ENCODE measurements at regions not wholly inside any gene's neighbourhood (a gene's known extent, or its start where the extent isn't known, plus 50 kb on each side); places are given as distances from the start of the nearest gene placed in this dataset.

DNA sequence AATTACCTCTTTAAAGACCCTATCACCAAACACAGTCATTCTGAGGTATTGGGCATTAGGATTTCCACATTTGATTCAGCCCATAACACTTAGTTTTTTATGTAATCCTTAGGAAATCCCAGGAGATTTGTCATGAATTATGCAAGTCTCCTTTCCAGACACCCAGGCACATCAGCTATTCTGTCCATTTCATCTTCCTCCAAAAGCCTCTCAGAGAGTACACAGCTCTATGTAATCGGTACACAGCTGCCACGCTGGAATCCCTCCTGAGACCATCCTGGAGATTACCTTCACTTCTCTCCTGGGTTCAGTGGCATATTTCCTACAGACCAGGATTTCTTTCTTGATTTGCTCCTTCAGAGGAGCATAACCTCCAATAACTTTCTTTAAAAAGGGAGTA is 2309.8 kb upstream of the WWC1 start:
- no peaks in the 10 kb centered on the region for H3K4me1 ChIP-seq (ENCODE audit: control insufficient read depth in 1 of 2, insufficient read depth in 2 of 2, low read length in 2 of 2)
- no peaks in the 10 kb centered on the region for H3K9me3 ChIP-seq (ENCODE audit: control insufficient read depth in 1 of 2, low read length in 2 of 2)
- H3K27me3 ChIP-seq (ENCODE audit: low read depth, low read length): no peaks in the 10 kb centered on the region
- H3K36me3 ChIP-seq (ENCODE audit: control insufficient read depth in 1 of 2, insufficient read depth in 2 of 2, low read length in 2 of 2): no peaks in the 10 kb centered on the region
- H3K27ac ChIP-seq (ENCODE audit: low read length): no peak overlapping the region
- no peak overlapping the region for H3K4me3 ChIP-seq (ENCODE audit: low read depth in 1 of 2, low read length in 2 of 2)

DNA sequence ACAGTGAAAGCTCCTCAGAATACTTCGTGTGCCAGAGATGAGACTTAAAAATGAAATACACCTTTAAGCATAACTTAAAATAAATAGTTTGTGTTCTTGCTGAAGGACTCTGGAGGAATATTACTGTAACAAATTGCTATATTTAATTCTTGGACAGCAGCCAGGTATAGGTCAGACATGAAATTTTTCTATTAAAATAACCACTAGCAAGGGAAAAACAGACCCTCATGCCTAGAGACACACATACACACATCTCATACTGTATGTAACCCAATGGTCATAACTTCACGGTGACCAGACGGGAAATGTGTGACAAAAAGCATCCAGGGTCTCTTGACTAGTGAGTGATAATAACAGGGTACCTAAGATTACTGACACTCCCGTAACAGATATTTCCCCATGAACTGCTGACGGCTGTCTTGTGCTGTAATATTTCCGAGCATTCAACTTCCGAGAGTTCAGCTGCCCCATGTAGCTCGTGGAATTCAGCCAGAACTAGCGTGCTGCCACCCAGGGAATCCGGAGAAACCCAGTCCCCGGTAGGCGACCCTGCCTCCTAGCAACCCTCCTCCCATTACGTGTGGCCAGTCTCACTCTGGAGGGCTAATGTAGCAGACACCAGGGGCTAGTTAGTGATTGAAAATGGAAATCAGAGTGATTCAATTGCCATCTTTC is 2295.1 kb upstream of the WWC1 start:
- no peak overlapping the region for H3K27ac ChIP-seq (ENCODE audit: low read length)
- H3K4me3 ChIP-seq (ENCODE audit: low read depth in 1 of 2, low read length in 2 of 2): peak overlapping the region in 1 of 2 donors; percentile 33
- H3K9me3 ChIP-seq (ENCODE audit: control insufficient read depth in 1 of 2, low read length in 2 of 2): no peaks in the 10 kb centered on the region
- no peaks in the 10 kb centered on the region for H3K36me3 ChIP-seq (ENCODE audit: control insufficient read depth in 1 of 2, insufficient read depth in 2 of 2, low read length in 2 of 2)
- no peaks in the 10 kb centered on the region for H3K27me3 ChIP-seq (ENCODE audit: low read depth, low read length)
- no peaks in the 10 kb centered on the region for H3K4me1 ChIP-seq (ENCODE audit: control insufficient read depth in 1 of 2, insufficient read depth in 2 of 2, low read length in 2 of 2)

DNA sequence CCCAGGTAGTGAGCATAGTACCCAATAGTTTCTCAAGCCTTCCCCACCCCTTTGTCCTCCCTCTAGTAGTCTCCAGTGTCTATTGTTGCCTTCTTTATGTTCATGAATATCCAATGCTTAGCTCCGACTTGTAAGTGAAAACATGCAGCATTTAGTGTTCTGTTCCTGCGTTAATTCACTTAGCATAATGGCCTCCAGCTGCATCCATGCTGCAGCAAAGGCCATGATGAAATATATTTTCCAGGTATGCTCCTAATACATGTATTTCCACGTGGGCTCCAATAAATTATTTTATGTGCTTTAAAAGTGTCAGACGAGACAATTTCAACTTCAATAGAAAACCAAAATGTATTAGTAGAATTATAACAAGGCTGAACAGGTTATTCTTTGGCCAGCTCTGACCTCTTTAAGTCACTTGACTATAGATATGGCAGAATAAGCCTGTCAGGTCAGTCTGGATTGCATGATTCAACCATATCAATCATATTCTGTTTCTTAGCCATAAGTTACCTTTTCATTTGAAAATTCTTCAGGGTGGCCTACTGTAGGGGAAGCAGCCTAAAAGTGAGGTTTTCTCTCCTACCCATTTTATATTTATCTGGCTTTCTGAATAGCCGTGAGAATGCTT is 2291.6 kb upstream of the WWC1 start:
- no peaks in the 10 kb centered on the region for H3K36me3 ChIP-seq (ENCODE audit: control insufficient read depth in 1 of 2, insufficient read depth in 2 of 2, low read length in 2 of 2)
- H3K27ac ChIP-seq (ENCODE audit: low read length): no peak overlapping the region

DNA sequence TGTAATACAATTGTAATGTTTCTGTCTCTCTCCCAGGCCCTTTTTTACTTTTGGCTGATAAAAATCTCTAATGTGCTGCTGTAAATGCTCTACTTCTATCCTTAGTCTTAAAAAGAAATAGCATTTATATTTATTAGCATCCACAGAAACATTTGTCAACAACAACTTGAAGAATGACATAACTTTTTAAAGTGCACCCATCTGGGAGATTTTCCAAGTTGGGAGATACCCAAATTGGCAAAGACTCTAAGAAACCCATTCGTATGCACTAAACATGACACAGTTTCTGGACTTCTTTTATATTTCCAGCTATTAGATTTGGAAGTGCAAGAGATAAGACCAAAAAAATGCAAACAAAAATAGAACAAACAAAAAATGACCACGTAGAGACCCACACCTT is 2287.4 kb upstream of the WWC1 start:
- H3K27ac ChIP-seq (ENCODE audit: low read length): no peak overlapping the region
- H3K4me3 ChIP-seq (ENCODE audit: low read depth in 1 of 2, low read length in 2 of 2): no peak overlapping the region
- no peaks in the 10 kb centered on the region for H3K36me3 ChIP-seq (ENCODE audit: control insufficient read depth in 1 of 2, insufficient read depth in 2 of 2, low read length in 2 of 2)
- H3K9me3 ChIP-seq (ENCODE audit: control insufficient read depth in 1 of 2, low read length in 2 of 2): no peaks in the 10 kb centered on the region
- H3K27me3 ChIP-seq (ENCODE audit: low read depth, low read length): no peaks in the 10 kb centered on the region
- no peaks in the 10 kb centered on the region for H3K4me1 ChIP-seq (ENCODE audit: control insufficient read depth in 1 of 2, insufficient read depth in 2 of 2, low read length in 2 of 2)

More for the DNA sequence above, 2291.6 kb upstream of the WWC1 start:
- no peaks in the 10 kb centered on the region for H3K27me3 ChIP-seq (ENCODE audit: low read depth, low read length)
- no peaks in the 10 kb centered on the region for H3K9me3 ChIP-seq (ENCODE audit: control insufficient read depth in 1 of 2, low read length in 2 of 2)
- no peaks in the 10 kb centered on the region for H3K4me1 ChIP-seq (ENCODE audit: control insufficient read depth in 1 of 2, insufficient read depth in 2 of 2, low read length in 2 of 2)
- no peak overlapping the region for H3K4me3 ChIP-seq (ENCODE audit: low read depth in 1 of 2, low read length in 2 of 2)

DNA sequence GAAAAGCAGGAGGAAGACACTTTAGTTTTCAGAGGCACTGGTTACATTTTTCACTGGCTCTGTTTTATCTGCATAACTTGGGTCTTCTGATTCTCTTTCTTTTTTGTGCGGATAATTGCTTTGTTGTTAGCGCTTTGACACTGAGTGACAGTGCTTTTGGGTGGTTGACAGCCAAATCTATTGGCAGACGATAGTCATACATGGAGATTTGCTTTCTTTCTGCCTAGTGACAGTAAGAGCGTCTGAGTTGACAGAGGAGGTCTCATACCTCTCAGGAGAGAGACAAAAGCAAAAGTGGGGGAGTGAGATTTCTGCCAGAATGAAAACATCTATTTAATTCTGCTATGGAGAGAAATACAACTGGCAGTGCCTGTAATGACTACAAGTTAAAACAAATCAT is 2278.0 kb upstream of the WWC1 start:
- Histone ChIP-seq H3K9me3 (ENCODE audit: control insufficient read depth in 1 of 2, low read length in 2 of 2) (no peaks in the 10 kb centered on the region), H3K27me3 (ENCODE audit: low read depth, low read length) (no peaks in the 10 kb centered on the region), H3K36me3 (ENCODE audit: control insufficient read depth in 1 of 2, insufficient read depth in 2 of 2, low read length in 2 of 2) (no peaks in the 10 kb centered on the region), H3K4me1 (ENCODE audit: control insufficient read depth in 1 of 2, insufficient read depth in 2 of 2, low read length in 2 of 2) (no peaks in the 10 kb centered on the region), H3K4me3 (ENCODE audit: low read depth in 1 of 2, low read length in 2 of 2) (no peak overlapping the region), H3K27ac (ENCODE audit: low read length) (no peak overlapping the region)

DNA sequence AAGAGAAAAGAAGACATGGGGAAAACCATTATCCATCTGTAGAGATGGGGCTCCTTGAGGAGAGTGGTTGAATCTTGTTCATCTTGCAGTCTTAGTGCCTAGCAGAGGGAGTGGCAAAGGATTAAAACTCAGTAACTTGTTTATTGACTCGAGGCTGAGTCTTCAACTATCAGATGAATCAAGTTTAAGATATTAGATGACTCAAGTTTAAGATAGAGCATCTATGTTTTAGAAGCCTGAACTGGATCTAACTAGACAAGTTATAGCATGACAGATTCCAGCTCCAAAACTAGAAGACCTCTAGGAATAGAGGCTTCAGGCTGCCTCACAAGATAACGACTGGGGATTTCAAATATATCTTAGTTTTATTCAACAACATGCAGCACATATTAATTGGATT is 2277.2 kb upstream of the WWC1 start:
- no peak overlapping the region for H3K4me3 ChIP-seq (ENCODE audit: low read depth in 1 of 2, low read length in 2 of 2)
- no peak overlapping the region for H3K27ac ChIP-seq (ENCODE audit: low read length)
- no peaks in the 10 kb centered on the region for H3K36me3 ChIP-seq (ENCODE audit: control insufficient read depth in 1 of 2, insufficient read depth in 2 of 2, low read length in 2 of 2)
- no peaks in the 10 kb centered on the region for H3K9me3 ChIP-seq (ENCODE audit: control insufficient read depth in 1 of 2, low read length in 2 of 2)
- H3K4me1 ChIP-seq (ENCODE audit: control insufficient read depth in 1 of 2, insufficient read depth in 2 of 2, low read length in 2 of 2): no peaks in the 10 kb centered on the region
- no peaks in the 10 kb centered on the region for H3K27me3 ChIP-seq (ENCODE audit: low read depth, low read length)

DNA sequence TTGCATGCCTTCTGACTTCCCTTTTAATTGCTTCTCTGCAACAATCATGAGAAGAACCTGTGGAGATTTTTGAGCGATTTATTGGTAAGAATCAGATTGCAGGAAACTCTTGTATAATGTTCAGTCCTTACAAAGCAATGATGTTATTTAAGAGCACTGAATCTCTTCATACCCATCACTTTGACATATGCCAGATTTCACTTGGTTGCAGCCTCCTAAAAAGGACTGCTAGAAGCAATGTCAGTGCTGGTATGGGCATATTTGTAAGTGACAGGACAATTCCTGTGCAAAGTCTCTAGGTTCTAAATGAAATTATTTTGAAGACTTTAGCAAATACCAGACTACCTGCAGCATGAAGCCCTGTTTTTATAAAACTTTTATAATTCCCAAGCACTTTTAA is 2272.7 kb upstream of the WWC1 start:
- Histone ChIP-seq H3K9me3 (ENCODE audit: control insufficient read depth in 1 of 2, low read length in 2 of 2) (no peaks in the 10 kb centered on the region), H3K4me3 (ENCODE audit: low read depth in 1 of 2, low read length in 2 of 2) (no peak overlapping the region), H3K4me1 (ENCODE audit: control insufficient read depth in 1 of 2, insufficient read depth in 2 of 2, low read length in 2 of 2) (no peaks in the 10 kb centered on the region), H3K27ac (ENCODE audit: low read length) (no peak overlapping the region), H3K36me3 (ENCODE audit: control insufficient read depth in 1 of 2, insufficient read depth in 2 of 2, low read length in 2 of 2) (no peaks in the 10 kb centered on the region), H3K27me3 (ENCODE audit: low read depth, low read length) (no peaks in the 10 kb centered on the region)

DNA sequence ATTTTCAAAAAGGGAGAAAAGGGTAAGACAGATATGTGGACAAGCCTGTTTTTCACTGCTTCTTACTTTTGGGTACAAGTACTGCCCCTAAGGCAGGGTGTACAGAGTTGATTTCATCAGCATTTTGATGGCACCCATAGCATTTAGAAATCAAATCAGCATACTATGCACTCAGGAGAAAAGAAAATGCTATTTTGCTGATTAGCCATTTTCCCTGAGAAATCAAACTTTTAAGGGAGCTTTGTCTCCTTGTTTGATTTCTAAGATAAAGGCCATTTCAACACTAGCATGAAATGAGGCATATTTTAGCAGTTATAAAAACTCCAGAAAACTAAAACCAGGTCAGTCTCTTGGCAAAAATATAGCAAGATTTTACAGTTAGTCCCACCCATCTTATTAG is 2269.4 kb upstream of the WWC1 start:
- Histone ChIP-seq H3K4me1 (ENCODE audit: control insufficient read depth in 1 of 2, insufficient read depth in 2 of 2, low read length in 2 of 2) (no peaks in the 10 kb centered on the region), H3K9me3 (ENCODE audit: control insufficient read depth in 1 of 2, low read length in 2 of 2) (no peaks in the 10 kb centered on the region), H3K27ac (ENCODE audit: low read length) (no peak overlapping the region), H3K4me3 (ENCODE audit: low read depth in 1 of 2, low read length in 2 of 2) (no peak overlapping the region), H3K36me3 (ENCODE audit: control insufficient read depth in 1 of 2, insufficient read depth in 2 of 2, low read length in 2 of 2) (no peaks in the 10 kb centered on the region), H3K27me3 (ENCODE audit: low read depth, low read length) (no peaks in the 10 kb centered on the region)

DNA sequence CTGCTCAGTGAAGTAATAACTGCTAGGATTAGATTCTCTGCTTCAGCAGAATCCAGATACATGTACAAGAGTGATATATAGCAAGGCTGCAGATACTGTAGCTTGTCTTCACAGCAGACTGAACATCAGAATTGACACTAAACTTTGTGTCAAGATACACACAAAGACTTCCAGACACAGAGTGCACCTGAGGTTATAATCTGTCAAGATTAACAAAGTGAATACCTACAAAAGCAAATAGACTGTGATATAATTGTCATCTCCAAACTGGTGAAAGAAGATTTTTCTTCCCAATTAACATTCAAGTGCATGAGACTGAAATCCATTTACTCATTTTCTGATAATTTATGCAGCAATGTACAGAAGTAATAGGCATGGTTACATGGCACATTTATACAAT is 2266.5 kb upstream of the WWC1 start:
- H3K4me3 ChIP-seq (ENCODE audit: low read depth in 1 of 2, low read length in 2 of 2): no peak overlapping the region
- no peaks in the 10 kb centered on the region for H3K36me3 ChIP-seq (ENCODE audit: control insufficient read depth in 1 of 2, insufficient read depth in 2 of 2, low read length in 2 of 2)
- no peaks in the 10 kb centered on the region for H3K4me1 ChIP-seq (ENCODE audit: control insufficient read depth in 1 of 2, insufficient read depth in 2 of 2, low read length in 2 of 2)
- H3K9me3 ChIP-seq (ENCODE audit: control insufficient read depth in 1 of 2, low read length in 2 of 2): no peaks in the 10 kb centered on the region
- H3K27me3 ChIP-seq (ENCODE audit: low read depth, low read length): no peaks in the 10 kb centered on the region
- no peak overlapping the region for H3K27ac ChIP-seq (ENCODE audit: low read length)

DNA sequence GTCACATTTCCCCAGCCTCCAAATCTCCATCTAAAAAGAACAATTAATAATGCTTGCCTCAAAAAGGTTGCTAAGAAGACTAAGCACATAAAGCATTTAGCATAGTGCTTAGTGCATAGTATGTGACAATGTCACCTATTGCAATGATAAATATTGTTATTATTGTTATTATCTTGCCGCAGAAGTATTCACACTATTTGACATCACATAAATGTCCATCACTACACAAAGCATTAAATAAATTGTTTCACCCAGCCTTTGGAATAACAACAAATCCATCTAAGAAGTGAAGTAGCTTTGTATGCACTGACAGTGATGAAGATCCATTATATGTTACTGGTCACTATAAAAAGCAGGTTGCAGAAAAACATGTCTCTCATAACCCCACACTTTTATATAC is 2263.9 kb upstream of the WWC1 start:
- no peaks in the 10 kb centered on the region for H3K9me3 ChIP-seq (ENCODE audit: control insufficient read depth in 1 of 2, low read length in 2 of 2)
- no peak overlapping the region for H3K27ac ChIP-seq (ENCODE audit: low read length)
- H3K27me3 ChIP-seq (ENCODE audit: low read depth, low read length): no peaks in the 10 kb centered on the region
- H3K36me3 ChIP-seq (ENCODE audit: control insufficient read depth in 1 of 2, insufficient read depth in 2 of 2, low read length in 2 of 2): no peaks in the 10 kb centered on the region
- no peak overlapping the region for H3K4me3 ChIP-seq (ENCODE audit: low read depth in 1 of 2, low read length in 2 of 2)
- no peaks in the 10 kb centered on the region for H3K4me1 ChIP-seq (ENCODE audit: control insufficient read depth in 1 of 2, insufficient read depth in 2 of 2, low read length in 2 of 2)

DNA sequence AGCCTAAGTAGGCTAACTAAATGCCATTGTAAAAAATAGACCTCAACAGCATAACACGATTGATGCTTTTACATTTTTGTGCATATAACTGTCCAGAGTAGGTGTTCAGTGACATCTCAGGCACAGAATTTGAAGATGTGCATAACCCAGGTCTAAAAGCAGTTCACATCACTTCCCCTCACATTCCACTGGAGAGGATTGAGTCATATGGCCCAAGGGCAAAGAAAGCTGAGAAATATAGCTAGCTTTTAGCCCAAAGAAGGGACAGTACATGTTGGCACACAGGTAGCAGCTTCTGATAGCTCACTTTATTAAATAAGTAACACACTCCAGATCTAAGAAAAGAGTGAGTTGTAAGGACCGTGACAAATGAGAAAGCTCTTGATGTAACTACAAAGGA is 2259.5 kb upstream of the WWC1 start:
- H3K9me3 ChIP-seq (ENCODE audit: control insufficient read depth in 1 of 2, low read length in 2 of 2): no peaks in the 10 kb centered on the region
- no peak overlapping the region for H3K27ac ChIP-seq (ENCODE audit: low read length)
- H3K36me3 ChIP-seq (ENCODE audit: control insufficient read depth in 1 of 2, insufficient read depth in 2 of 2, low read length in 2 of 2): no peaks in the 10 kb centered on the region
- H3K4me3 ChIP-seq (ENCODE audit: low read depth in 1 of 2, low read length in 2 of 2): no peak overlapping the region
- no peaks in the 10 kb centered on the region for H3K27me3 ChIP-seq (ENCODE audit: low read depth, low read length)
- no peaks in the 10 kb centered on the region for H3K4me1 ChIP-seq (ENCODE audit: control insufficient read depth in 1 of 2, insufficient read depth in 2 of 2, low read length in 2 of 2)

DNA sequence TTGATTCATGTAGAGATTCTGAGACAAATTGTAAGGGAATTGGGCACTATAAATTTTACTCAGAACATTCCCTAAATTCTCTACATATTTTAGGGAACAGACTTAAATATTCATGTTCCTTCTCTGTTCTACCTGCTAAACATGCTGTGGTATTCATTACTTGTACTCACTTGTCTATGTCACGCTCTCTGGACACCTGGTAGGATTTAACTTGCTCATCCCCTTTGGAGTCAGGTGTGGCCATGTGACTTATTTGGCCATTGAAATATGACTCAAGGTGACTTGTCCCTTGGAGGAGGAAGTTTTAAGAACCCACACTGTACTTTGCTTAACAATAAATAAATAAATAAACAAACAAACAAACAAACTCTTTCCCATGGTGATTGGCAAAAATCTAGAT is 2258.8 kb upstream of the WWC1 start:
- H3K9me3 ChIP-seq (ENCODE audit: control insufficient read depth in 1 of 2, low read length in 2 of 2): no peaks in the 10 kb centered on the region
- no peaks in the 10 kb centered on the region for H3K36me3 ChIP-seq (ENCODE audit: control insufficient read depth in 1 of 2, insufficient read depth in 2 of 2, low read length in 2 of 2)
- H3K27me3 ChIP-seq (ENCODE audit: low read depth, low read length): no peaks in the 10 kb centered on the region
- H3K27ac ChIP-seq (ENCODE audit: low read length): no peak overlapping the region
- no peaks in the 10 kb centered on the region for H3K4me1 ChIP-seq (ENCODE audit: control insufficient read depth in 1 of 2, insufficient read depth in 2 of 2, low read length in 2 of 2)
- no peak overlapping the region for H3K4me3 ChIP-seq (ENCODE audit: low read depth in 1 of 2, low read length in 2 of 2)

Data from muscle layer of duodenum (tissue), 2 donors.